HepG2 (cell line): ENCODE measurements at regions not wholly inside any gene's neighbourhood (a gene's known extent, or its start where the extent isn't known, plus 50 kb on each side); places are given as distances from the start of the nearest gene placed in this dataset.

Experiments used
- ATAC-seq: fragments of 200-7000 bp; cut with Tn5 transposase; 3 replicates; pipeline ENCODE4 v1.9.1; 2020; ENCODE audit warnings: mild to moderate bottlenecking, moderate library complexity
- BruUV-seq: library from RNA; stranded (reverse); fragments of 400-500 nt; replicated peaks from 2 replicates; lab custom pipeline; 2021; lab: Mats Ljungman, UMichigan
- CTCF ChIA-PET: fragments of 300-600 bp; formaldehyde crosslinking; extraction: SDS; loops from one replicate; lab custom pipeline; 2021; ENCODE audit warnings: low total read pairs, inconsistent platforms, low intra/inter-chr PET ratio; lab: Yijun Ruan, JAX
- POLR2A ChIA-PET: fragments of 350-600 bp; sonication (Branson Sonifier 250); formaldehyde crosslinking; loops from one replicate; lab custom pipeline; 2020; ENCODE audit warnings: antibody characterized with exemption, inconsistent platforms; lab: Yijun Ruan, JAX
- DNase-seq: peaks from one replicate; pipeline ENCODE4 v3.0.0-alpha.2; 2015; ENCODE audit warnings: low spot score
- FAIRE-seq: peaks from 3 replicates; lab custom pipeline; 2011; peaks lifted over from hg19 to GRCh38; lab: Jason Lieb, UNC
- H2AFZ ChIP-seq: one replicate; pipeline ENCODE4 v1.6.1; 2011; ENCODE audit warnings: low read length, inconsistent platforms
- H3K27ac ChIP-seq: fragments of 300-600 bp; 3 replicates; pipeline ENCODE4 v1.8.0; 2011; ENCODE audit warnings: mixed run types, mild to moderate bottlenecking, mixed read lengths, low read length, inconsistent platforms; ENCODE audit not compliant: insufficient read depth; ENCODE audit errors: extremely low read length
- H3K27me3 ChIP-seq, 2 experiments: fragments of 200-600 bp in 1 of 2; 2 replicates in 1 of 2; 3 replicates in 1 of 2; pipeline versions ENCODE4 v1.6.0 to v1.8.0; 2011; ENCODE audit warnings: low read length in 2 of 2, mild to moderate bottlenecking in 2 of 2, moderate library complexity in 2 of 2, inconsistent platforms in 1 of 2; ENCODE audit not compliant: insufficient read depth in 2 of 2, control insufficient read depth in 1 of 2
- H3K36me3 ChIP-seq, 2 experiments: fragments of 200-600 bp in 1 of 2; replicated peaks in 1 of 2; 2 replicates in 1 of 2; 3 replicates in 1 of 2; pipeline versions ENCODE4 v1.5.1 to v1.8.0; 2011; ENCODE audit warnings: low read length in 2 of 2, inconsistent platforms in 1 of 2; ENCODE audit not compliant: insufficient read depth in 2 of 2, control insufficient read depth in 1 of 2
- H3K4me1 ChIP-seq: 2 replicates; pipeline ENCODE4 v1.5.1; 2012; ENCODE audit warnings: low read length, inconsistent platforms; ENCODE audit not compliant: insufficient read depth
- H3K4me2 ChIP-seq: 2 replicates; pipeline ENCODE4 v1.6.0; 2011; ENCODE audit warnings: low read depth, low read length, inconsistent platforms
- H3K4me3 ChIP-seq, 3 experiments: fragments of 200-600 bp in 1 of 3; sonication (generic), shearing (Covaris generic) in 1 of 3; replicated peaks in 1 of 3; 2 replicates each; pipeline ENCODE4 v1.5.1; 2011 to 2016; ENCODE audit warnings: low read length in 3 of 3, inconsistent platforms in 2 of 3, low read depth in 2 of 3, mild to moderate bottlenecking in 2 of 3, control low read depth in 1 of 3, mixed read lengths in 1 of 3; ENCODE audit not compliant: insufficient read depth in 1 of 3
- H3K79me2 ChIP-seq: one replicate; pipeline ENCODE4 v1.6.1; 2011; ENCODE audit warnings: low read length, inconsistent platforms; ENCODE audit not compliant: insufficient read depth
- H3K9ac ChIP-seq: 2 replicates; pipeline ENCODE4 v1.6.0; 2011; ENCODE audit warnings: mild to moderate bottlenecking, low read depth, low read length, inconsistent platforms; ENCODE audit not compliant: insufficient read depth
- H3K9me3 ChIP-seq: 2 replicates; pipeline ENCODE4 v1.5.1; 2012; ENCODE audit warnings: mild to moderate bottlenecking, low read length
- H4K20me1 ChIP-seq: 2 replicates; pipeline ENCODE4 v1.6.0; 2011; ENCODE audit warnings: inconsistent platforms, mild to moderate bottlenecking, low read length, moderate library complexity; ENCODE audit not compliant: insufficient read depth
- RFXANK ChIP-seq: IDR thresholded peaks from 2 replicates; pipeline ENCODE4 v1.6.1; 2016
- ZFP90 ChIP-seq: sonication (generic); formaldehyde crosslinking; IDR thresholded peaks from 2 replicates; pipeline ENCODE4 v1.8.0; 2022; ENCODE audit warnings: missing genetic modification reagents, mild to moderate bottlenecking, inconsistent platforms, borderline replicate concordance
- ZNF510 ChIP-seq: sonication (generic); formaldehyde crosslinking; IDR thresholded peaks from 2 replicates; pipeline ENCODE4 v1.4.0; 2020; ENCODE audit warnings: low read depth, mild to moderate bottlenecking, missing genetic modification reagents
- WGBS: methylation state at CpG from one replicate; pipeline ENCODE4 v1.1.6; 2017; ENCODE audit warnings: low lambda C conversion rate; 5-methylcytosine and 5-hydroxymethylcytosine counted together
- in situ Hi-C: cut with HindIII; loops from 2 replicates; pipeline ENCODE4 v1.10.0; 2017; ENCODE audit warnings: low pct_unique_long_range_greater_than_20kb; ENCODE audit not compliant: extremely low pct_ligation_motif_present
- intact Hi-C: fragments of 100-400 bp; cut with micrococcal nuclease; formaldehyde crosslinking; loops from one replicate; pipeline ENCODE4 v1.10.0; 2022; ENCODE audit not compliant: unreplicated experiment
- TF ChIP-seq, protein P1 (sequence below): sonication (generic); formaldehyde crosslinking; IDR thresholded peaks from 2 replicates; pipeline ENCODE4 v1.5.1; 2020; ENCODE audit warnings: missing genetic modification reagents, mild to moderate bottlenecking, borderline replicate concordance
- TF ChIP-seq, protein P2 (sequence below): IDR thresholded peaks from 2 replicates; pipeline ENCODE4 v1.6.1; 2016; ENCODE audit warnings: missing compliant biosample characterization, missing genetic modification reagents, borderline replicate concordance
- TF ChIP-seq, protein P3 (sequence below): IDR thresholded peaks from 2 replicates; pipeline ENCODE4 v1.6.1; 2016

DNA sequence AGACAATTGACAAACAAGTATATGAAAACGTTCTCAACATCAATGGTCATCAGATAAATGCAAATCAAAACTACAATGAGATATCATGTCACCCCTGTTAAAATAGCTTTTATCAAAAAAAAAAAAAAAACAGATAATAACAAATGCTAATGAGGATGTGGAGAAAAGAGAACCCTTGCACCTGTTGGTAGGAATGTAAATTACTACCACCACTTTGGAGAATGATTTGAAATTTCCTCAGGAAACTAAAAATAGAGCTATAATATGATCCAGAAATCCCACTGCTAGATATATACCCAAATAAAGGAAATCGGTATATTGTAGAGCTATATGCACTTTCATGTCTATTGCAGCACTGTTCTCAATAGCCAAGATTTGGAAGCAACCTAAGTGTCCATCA, 470.6 kb upstream of the FSTL5 start:
- no peaks in the 10 kb centered on the region for H3K9me3 ChIP-seq
- in situ Hi-C loops (no loop called here), intact Hi-C loops (no loop called here)
- H3K4me2 ChIP-seq = no peak overlapping the region
- no peaks in the 10 kb centered on the region for H4K20me1 ChIP-seq
- ChIA-PET CTCF (no interaction called here), POLR2A (no interaction called here)
- H3K27ac ChIP-seq = no peak overlapping the region
- H3K9ac ChIP-seq = no peak overlapping the region
- WGBS = 0% methylated on average over 2 of the region's 2 CpGs
- H3K4me3 ChIP-seq = no peak overlapping the region
- FAIRE-seq (no peak), DNase-seq (no peak), ATAC-seq (no peak)
- H3K27me3 ChIP-seq = no peaks in the 10 kb centered on the region
- TF ChIP-seq RFXANK = no peak
- no peak for TF ChIP-seq ZNF510
- no peak for TF ChIP-seq ZFP90
- TF ChIP-seq, protein P1, sequence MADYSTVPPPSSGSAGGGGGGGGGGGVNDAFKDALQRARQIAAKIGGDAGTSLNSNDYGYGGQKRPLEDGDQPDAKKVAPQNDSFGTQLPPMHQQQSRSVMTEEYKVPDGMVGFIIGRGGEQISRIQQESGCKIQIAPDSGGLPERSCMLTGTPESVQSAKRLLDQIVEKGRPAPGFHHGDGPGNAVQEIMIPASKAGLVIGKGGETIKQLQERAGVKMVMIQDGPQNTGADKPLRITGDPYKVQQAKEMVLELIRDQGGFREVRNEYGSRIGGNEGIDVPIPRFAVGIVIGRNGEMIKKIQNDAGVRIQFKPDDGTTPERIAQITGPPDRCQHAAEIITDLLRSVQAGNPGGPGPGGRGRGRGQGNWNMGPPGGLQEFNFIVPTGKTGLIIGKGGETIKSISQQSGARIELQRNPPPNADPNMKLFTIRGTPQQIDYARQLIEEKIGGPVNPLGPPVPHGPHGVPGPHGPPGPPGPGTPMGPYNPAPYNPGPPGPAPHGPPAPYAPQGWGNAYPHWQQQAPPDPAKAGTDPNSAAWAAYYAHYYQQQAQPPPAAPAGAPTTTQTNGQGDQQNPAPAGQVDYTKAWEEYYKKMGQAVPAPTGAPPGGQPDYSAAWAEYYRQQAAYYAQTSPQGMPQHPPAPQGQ (CRISPR knock-in tag) = no peak
- TF ChIP-seq, protein P2, sequence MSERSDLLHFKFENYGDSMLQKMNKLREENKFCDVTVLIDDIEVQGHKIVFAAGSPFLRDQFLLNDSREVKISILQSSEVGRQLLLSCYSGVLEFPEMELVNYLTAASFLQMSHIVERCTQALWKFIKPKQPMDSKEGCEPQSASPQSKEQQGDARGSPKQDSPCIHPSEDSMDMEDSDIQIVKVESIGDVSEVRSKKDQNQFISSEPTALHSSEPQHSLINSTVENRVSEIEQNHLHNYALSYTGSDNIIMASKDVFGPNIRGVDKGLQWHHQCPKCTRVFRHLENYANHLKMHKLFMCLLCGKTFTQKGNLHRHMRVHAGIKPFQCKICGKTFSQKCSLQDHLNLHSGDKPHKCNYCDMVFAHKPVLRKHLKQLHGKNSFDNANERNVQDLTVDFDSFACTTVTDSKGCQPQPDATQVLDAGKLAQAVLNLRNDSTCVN (CRISPR knock-in tag) = no peak
- TF ChIP-seq, protein P3, sequence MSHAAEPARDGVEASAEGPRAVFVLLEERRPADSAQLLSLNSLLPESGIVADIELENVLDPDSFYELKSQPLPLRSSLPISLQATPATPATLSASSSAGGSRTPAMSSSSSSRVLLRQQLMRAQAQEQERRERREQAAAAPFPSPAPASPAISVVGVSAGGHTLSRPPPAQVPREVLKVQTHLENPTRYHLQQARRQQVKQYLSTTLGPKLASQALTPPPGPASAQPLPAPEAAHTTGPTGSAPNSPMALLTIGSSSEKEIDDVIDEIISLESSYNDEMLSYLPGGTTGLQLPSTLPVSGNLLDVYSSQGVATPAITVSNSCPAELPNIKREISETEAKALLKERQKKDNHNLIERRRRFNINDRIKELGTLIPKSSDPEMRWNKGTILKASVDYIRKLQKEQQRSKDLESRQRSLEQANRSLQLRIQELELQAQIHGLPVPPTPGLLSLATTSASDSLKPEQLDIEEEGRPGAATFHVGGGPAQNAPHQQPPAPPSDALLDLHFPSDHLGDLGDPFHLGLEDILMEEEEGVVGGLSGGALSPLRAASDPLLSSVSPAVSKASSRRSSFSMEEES (CRISPR knock-in tag) = no peak
- no peaks in the 10 kb centered on the region for H3K36me3 ChIP-seq
- H2AFZ ChIP-seq = no peak overlapping the region
- no peaks in the 10 kb centered on the region for H3K79me2 ChIP-seq
- no TSS peak for BruUV-seq
- H3K4me1 ChIP-seq = no peaks in the 10 kb centered on the region
